Colonic mucosa (tissue), 4 donors: ENCODE measurements at regions not wholly inside any gene's neighbourhood (a gene's known extent, or its start where the extent isn't known, plus 50 kb on each side); places are given as distances from the start of the nearest gene placed in this dataset.

Experiments
- DNase-seq: peaks from one replicate; pipeline ENCODE4 v3.0.0-alpha.2; 2020
- H3K27ac ChIP-seq: fragments of 200-600 bp; one replicate; pipeline ENCODE4 v1.8.0; 2021
- H3K27me3 ChIP-seq: fragments of 200-600 bp; one replicate; pipeline ENCODE4 v1.8.0; 2021
- H3K36me3 ChIP-seq: fragments of 200-600 bp; one replicate; pipeline ENCODE4 v1.8.0; 2021
- H3K4me1 ChIP-seq: fragments of 200-600 bp; one replicate; pipeline ENCODE4 v1.8.0; 2021; ENCODE audit warnings: mild to moderate bottlenecking
- H3K4me3 ChIP-seq: fragments of 200-600 bp; one replicate; pipeline ENCODE4 v1.8.0; 2021
- H3K9ac ChIP-seq, 2 donors: one replicate each; pipeline ENCODE4 v1.7.0; 2013; ENCODE audit warnings: control low read depth in 2 of 2, low read depth in 2 of 2, low read length in 2 of 2
- H3K9me3 ChIP-seq: fragments of 200-600 bp; one replicate; pipeline ENCODE4 v1.8.0; 2021
- intact Hi-C: fragments of 100-400 bp; cut with DNase I; formaldehyde crosslinking; loops from one replicate; pipeline ENCODE4 v1.14.1; 2022
- TF ChIP-seq, protein P1 (sequence below): fragments of 200-600 bp; IDR thresholded peaks from one replicate; pipeline ENCODE4 v1.8.0; 2022; ENCODE audit warnings: antibody characterized with exemption, mild to moderate bottlenecking
- donor health status: healthy.
- donor health status: DM: no; HTN: no; CAD: no.
- donor health status: DM: no; HTN: no; CAD: no.

- Histone ChIP-seq H3K27ac (no peak overlapping the region), H3K36me3 (no peaks in the 10 kb centered on the region), H3K4me3 (no peak overlapping the region), H3K9ac (no peak overlapping the region), H3K9me3 (no peaks in the 10 kb centered on the region), H3K4me1 (no peaks in the 10 kb centered on the region), H3K27me3 (no peaks in the 10 kb centered on the region)
- intact Hi-C loops = no loop called here
- TF ChIP-seq, protein P1, sequence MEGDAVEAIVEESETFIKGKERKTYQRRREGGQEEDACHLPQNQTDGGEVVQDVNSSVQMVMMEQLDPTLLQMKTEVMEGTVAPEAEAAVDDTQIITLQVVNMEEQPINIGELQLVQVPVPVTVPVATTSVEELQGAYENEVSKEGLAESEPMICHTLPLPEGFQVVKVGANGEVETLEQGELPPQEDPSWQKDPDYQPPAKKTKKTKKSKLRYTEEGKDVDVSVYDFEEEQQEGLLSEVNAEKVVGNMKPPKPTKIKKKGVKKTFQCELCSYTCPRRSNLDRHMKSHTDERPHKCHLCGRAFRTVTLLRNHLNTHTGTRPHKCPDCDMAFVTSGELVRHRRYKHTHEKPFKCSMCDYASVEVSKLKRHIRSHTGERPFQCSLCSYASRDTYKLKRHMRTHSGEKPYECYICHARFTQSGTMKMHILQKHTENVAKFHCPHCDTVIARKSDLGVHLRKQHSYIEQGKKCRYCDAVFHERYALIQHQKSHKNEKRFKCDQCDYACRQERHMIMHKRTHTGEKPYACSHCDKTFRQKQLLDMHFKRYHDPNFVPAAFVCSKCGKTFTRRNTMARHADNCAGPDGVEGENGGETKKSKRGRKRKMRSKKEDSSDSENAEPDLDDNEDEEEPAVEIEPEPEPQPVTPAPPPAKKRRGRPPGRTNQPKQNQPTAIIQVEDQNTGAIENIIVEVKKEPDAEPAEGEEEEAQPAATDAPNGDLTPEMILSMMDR = no peak
- no peak for DNase-seq
Measured at GRCh38 chr15:39177561-39177960, 403.3 kb upstream of the THBS1 start.

DNA sequence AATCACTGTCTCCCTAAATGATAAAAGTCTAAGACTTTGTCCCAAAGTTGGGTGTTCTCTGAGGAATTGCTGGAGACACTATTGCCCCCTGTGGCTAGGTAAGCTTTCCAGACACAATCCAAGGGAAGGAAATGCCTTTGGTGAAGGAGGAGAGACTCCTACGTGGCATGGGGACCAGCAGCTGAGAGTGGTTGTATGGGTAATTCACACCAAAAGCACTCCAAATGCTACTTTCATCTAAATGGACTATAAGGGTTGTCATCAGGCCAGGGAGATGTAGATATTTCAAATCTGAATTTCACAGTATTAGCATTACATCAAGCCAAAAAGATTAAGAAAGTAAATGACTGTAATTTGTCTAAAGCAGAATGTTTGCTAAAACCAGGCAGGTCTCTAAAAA lies 400.8 kb upstream of the THBS1 start:
- H3K4me1 ChIP-seq = no peaks in the 10 kb centered on the region
- H3K27me3 ChIP-seq = no peaks in the 10 kb centered on the region
- intact Hi-C loops = no loop called here
- H3K36me3 ChIP-seq = no peaks in the 10 kb centered on the region
- no peaks in the 10 kb centered on the region for H3K9me3 ChIP-seq
- no peak overlapping the region for H3K27ac ChIP-seq
- DNase-seq = no peak
- H3K4me3 ChIP-seq = no peak overlapping the region
- no peak overlapping the region for H3K9ac ChIP-seq
- TF ChIP-seq, protein P1 = no peak

DNA sequence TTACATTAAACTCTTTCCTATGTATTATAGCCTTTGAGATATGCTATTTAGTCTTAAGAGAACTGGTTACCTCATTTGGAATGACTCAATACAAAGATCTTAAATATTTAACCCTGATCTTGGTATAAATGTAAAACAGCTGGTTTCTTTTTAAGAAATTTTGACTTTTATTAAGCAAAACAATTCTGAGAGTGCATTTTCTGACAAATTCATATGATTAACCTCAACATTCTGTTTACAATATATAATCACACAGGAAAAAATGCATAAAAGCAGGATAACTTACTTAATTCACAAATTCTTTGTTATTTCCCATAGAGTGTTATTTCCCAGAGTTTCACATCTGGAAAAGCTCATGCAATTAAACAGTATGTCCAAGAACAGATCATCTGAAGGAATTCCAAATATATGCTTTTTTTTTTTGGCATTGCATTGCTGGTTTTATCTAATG lies 400.4 kb upstream of the THBS1 start:
- TF ChIP-seq, protein P1 = no peak
- Histone ChIP-seq H3K9ac (no peak overlapping the region), H3K4me3 (no peak overlapping the region), H3K27ac (no peak overlapping the region), H3K36me3 (no peaks in the 10 kb centered on the region), H3K9me3 (no peaks in the 10 kb centered on the region), H3K27me3 (no peaks in the 10 kb centered on the region), H3K4me1 (no peaks in the 10 kb centered on the region)
- intact Hi-C loops = no loop called here
- DNase-seq = no peak

GRCh38 chr15:39181056-39181747 lies 399.7 kb upstream of the THBS1 start:
- Histone ChIP-seq H3K4me3 (no peak overlapping the region), H3K36me3 (no peaks in the 10 kb centered on the region), H3K27me3 (no peaks in the 10 kb centered on the region), H3K27ac (no peak overlapping the region), H3K9me3 (no peaks in the 10 kb centered on the region), H3K4me1 (no peaks in the 10 kb centered on the region), H3K9ac (no peak overlapping the region)
- TF ChIP-seq, protein P1 = no peak
- intact Hi-C loops = no loop called here
- no peak for DNase-seq

GRCh38 chr15:39181940-39182339 lies 398.9 kb upstream of the THBS1 start:
- H3K27me3 ChIP-seq = no peaks in the 10 kb centered on the region
- no peak overlapping the region for H3K4me3 ChIP-seq
- no peaks in the 10 kb centered on the region for H3K9me3 ChIP-seq
- H3K36me3 ChIP-seq = no peaks in the 10 kb centered on the region
- no peak overlapping the region for H3K9ac ChIP-seq
- intact Hi-C loops = no loop called here
- no peak for DNase-seq
- no peaks in the 10 kb centered on the region for H3K4me1 ChIP-seq
- no peak overlapping the region for H3K27ac ChIP-seq
- TF ChIP-seq, protein P1 = no peak
